GM18505 (cell line): ENCODE measurements at regions not wholly inside any gene's neighbourhood (a gene's known extent, or its start where the extent isn't known, plus 50 kb on each side); places are given as distances from the start of the nearest gene placed in this dataset.

ENCODE experiments used
- ATAC-seq: cut with Tn5 transposase; IDR thresholded peaks from one replicate; pipeline ENCODE4 v1.9.1; 2021; ENCODE audit not compliant: unreplicated experiment
- POLR2A ChIP-seq: IDR thresholded peaks from 4 replicates; pipeline ENCODE4 v1.6.1; 2011; ENCODE audit warnings: borderline replicate concordance; ENCODE audit not compliant: insufficient read depth, insufficient read length; ENCODE audit errors: extremely low read depth

DNA sequence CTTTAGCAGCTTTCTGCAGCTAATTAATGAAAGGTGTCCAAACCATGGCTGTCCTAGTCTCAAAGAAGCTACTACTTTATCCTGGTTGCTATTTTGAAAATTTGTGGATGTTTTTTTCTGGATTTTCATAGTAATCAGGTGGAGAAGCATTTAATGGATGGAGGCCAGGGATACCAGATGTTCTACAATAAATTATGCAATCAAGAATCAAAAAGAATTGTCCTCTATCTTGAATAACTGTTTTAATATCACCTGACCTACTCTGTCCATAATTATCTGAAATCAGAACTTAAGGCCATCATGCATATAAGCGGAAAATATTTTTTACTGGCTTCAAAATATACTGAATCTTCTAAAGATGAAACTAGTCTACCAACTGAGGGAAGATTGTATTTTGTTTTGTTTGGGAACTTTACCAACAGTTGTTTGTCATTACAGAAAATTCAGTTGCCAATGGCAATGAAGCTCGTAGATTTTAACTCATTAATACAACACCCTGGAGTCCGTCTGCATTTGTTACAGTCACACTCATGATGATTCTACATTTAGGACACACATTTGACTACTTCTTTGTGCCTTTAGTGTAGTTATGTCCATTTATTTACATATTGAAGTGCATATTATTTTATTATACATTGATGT, 762.3 kb upstream of the GRM7 start:
- no peak for TF ChIP-seq POLR2A
- no peak for ATAC-seq

DNA sequence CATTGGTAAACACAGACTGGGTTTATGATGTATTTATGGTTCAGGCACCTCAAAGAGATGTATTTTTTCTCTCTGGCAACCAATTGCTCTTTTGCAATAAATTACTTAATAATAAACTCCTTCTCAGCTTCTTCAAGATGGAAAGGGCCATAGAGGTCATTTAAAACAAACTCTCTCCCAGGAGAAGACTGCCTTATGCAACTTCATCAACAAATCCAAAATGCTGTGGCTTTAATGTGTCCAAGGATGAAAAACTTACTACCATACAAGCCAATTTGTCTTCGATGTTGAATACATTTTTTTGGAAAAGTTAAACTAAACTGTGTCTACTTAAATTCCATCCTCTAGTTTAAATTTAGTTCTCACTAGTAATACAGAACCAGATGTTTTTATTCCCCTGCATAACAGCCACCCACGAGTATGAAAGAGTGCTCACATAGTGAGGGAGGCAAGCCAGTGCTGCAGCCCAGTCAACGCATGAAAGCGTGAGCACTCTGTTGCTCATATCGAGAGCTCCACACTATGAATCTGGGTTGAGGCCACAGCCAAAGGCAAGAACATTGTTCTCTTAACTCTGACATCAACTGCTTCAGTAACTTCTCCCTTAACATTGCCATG, 761.3 kb upstream of the GRM7 start:
- ATAC-seq, result no peak
- TF ChIP-seq POLR2A, result no peak

DNA sequence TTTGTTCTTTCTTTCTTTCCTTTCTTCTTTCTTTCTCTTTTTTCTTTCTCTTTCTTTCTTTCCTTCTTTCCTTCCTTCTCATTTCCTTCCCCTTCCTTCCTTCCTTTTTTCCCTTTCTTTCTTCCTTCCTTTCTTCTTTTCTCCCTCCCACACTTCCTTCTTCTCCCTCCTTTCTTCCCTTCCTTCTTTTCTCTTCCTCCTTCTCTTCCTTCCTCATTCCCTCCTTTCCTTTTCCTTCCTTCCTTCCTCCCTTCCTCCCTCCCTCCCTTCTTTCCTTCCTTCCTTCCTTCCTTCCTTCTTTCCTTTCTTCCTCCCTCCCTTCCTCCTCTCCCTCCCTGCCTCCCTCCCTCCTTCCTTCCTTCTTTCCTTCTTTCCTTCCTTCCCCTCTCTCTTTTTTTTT, 755.7 kb upstream of the GRM7 start:
- TF ChIP-seq POLR2A, result no peak
- ATAC-seq, result no peak

DNA sequence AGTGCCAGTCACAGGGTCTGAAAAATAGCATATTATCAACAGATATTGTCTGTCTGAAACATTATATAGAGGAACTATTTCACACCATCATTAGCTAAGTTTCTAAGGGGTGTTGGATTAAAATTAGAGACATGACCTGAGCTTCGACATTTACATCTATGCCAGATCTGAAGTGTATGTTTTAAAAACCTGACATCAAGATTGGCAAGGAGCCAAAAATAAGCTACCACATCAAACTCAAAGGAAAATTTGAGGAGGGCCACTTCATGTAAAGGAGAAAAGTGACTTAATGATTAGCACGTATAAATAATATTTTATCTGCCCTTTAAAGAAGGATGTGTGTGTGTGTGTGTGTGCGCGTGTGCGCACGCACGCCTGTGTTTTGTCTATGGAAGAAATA, 752.0 kb upstream of the GRM7 start:
- TF ChIP-seq POLR2A, result no peak
- no peak for ATAC-seq

DNA sequence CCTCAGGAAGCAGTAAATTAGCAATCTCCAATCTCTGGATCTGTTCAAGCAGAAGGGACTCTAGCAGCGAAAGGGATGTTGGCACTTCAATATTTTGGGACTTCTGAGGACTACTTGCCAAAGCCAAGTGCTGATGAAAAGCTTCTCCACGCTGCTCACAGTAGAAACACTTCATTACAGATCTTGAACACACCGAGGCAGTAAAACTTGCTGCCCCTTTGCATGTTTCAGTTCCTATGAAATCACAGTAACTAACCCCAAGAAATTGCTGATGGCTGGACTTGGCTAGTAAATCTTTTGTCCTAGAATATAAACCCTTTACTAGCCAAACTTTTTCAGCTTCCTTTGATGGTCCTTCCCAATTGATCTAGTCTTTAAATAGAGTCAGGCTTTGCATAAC, 750.5 kb upstream of the GRM7 start:
- ATAC-seq, result no peak
- no peak for TF ChIP-seq POLR2A

DNA sequence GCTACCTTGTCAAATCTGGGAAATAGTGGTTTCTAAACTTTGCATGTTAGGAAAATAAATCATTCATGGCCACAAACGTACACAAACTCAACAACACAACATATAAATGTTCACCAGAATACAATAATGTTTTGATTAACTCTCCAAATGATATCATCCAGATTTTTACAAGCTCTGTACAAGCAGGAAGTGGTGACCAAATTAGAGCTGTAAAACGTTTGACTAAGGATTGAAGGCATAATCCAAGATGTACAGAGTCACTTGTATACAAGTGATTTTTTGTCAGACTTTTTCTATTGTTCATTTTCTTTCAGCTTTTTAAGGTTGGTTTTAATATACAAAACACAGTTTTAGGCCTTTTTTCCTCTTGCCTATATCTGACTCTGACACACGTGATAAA, 748.4 kb upstream of the GRM7 start:
- no peak for TF ChIP-seq POLR2A
- ATAC-seq, result no peak

DNA sequence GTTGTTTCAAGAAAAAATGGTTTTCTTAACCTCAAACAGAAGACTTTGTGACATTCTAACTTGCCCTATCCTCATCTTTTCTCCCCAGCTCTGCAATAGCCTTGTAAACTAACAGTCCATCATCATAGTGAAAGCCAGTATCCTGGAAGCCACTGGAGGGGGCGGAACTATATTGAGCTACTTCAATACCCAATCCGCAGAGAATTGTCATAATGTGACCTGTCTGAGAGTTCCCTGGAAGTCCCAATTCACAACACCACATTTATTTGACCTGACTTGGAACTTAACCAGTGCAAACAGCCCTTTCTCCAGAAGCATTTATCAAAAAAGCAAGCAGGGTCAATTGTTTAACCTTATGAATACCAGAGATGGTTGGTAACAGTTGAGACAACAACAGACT, 747.6 kb upstream of the GRM7 start:
- no peak for TF ChIP-seq POLR2A

DNA sequence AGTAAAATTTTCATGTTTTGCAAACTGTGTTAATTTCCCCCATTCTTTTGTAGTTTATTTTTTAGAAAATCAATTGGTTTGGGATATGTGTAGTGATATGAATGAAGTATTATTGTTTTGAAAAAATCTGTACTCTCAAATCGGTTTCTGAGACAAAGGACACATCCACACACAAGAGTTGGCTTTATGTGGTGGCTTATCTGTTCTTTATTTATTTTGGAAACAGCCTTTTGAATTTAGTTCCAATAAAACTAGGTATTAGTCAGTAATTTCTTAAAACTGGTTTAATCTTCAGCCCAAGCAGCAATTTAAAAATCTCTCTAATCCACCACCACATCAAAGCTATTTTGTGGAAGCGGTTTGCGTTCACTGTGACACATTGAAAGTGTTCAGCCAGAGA, 741.5 kb upstream of the GRM7 start:
- no peak for ATAC-seq
- TF ChIP-seq POLR2A, result no peak

More for the DNA sequence above, 747.6 kb upstream of the GRM7 start:
- no peak for ATAC-seq

DNA sequence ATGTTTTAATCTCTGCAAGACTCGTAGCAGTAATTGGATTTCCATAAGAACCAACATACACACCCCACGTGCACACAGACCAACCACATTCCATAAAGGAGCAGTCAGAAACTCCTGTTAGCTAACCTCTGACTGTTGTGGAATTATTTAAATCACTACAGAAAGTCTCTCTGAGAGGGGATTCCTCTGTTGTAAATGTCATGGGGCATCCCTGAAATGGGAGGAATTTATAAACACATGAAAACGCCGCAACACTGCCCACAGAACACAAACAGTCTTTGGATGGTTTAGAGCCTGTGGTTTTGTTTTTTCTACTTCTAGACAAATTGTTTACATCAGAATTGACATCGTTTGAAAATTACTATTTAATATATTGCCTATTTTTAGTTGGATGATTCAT, 740.1 kb upstream of the GRM7 start:
- no peak for TF ChIP-seq POLR2A
- ATAC-seq, result no peak

DNA sequence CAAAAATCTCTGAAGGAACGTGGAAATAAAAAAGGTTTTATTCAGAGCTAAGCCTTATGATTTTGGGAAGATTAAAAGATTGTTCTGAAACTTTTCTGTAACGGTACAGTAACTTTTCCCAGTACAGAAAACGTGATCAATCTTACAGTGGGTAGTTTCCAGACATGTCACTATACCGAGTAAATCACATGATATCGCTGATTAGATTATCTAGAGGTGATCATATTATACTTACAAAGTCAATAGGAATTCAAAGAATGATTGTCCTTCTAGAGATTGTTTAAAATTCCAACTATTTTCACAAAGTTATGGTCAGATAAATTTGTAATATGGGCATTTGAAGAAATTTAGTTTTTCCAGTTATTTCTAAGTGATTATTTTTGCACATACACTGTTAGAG, 736.0 kb upstream of the GRM7 start:
- no peak for TF ChIP-seq POLR2A
- ATAC-seq, result no peak

DNA sequence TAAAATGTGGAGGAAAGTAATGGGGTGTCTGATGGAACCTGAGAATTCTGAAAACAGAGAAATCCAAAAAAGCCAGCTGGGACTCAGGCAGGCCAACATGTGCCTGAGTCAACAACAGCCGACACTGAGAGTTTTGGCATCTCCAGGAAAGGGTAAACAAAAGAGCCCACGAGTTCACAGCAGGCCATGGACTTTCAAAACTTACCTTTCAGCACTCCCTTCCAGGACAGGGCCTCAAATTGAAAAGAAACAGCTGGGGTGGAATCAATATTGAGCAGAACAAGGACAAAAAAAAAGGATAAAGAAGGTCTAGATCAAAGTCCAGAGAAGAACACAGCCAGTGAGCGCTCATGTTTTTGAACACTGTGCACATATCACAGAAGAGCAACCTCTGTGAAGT, 735.4 kb upstream of the GRM7 start:
- ATAC-seq, result no peak
- TF ChIP-seq POLR2A, result no peak

DNA sequence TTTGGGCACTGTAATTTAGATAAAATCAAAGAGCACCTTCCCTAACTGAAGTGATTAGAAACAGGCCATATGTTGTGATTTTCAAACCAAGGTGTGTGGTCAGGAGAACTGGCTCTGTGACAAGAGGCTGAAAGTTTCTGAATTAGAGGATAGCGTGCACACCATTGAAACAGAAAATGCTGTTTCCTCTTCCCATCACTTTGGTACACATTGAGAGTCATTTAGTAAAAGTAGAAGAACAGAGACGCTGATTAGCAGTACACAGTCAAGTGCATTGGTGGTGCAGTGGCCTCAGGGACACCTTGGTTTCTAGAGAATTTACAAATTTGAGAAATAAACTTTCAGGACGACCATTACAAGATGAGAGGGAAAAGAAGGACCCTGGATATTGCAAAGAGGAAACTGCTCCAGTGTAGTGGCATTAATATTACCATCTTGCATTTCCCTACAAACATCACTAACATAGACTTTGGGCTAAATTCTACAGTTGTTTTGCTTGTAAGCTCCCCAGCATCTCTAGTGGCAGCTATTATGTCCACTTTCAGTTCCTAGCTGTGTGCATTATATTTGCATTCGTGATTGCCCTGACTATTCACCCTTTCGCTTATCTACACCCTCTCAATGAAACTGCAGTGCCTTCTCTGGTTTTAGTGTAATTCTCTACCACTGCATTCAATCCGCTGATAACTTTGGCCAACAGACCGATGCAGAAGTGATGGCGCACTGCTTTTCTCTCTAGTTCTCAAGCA, 728.1 kb upstream of the GRM7 start:
- ATAC-seq, result no peak
- no peak for TF ChIP-seq POLR2A

DNA sequence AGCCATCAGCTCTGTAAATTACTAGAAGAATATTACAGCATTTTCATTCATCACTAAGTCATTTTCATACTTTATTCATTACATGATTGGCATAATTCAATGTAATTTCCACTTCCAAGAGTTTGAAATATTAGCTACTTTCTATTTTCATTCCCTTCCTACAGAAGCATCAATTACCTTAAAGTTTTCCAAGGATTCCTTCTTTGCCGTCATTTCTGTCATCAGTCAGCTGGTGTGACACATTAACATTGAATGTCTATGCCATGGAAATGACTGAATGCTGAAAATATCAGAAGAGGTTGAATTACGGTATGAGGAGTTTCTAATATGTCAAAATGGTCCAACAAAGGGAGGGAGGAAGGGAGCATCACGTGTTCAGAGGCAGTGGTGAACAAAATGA, 718.2 kb upstream of the GRM7 start:
- TF ChIP-seq POLR2A, result no peak
- no peak for ATAC-seq

DNA sequence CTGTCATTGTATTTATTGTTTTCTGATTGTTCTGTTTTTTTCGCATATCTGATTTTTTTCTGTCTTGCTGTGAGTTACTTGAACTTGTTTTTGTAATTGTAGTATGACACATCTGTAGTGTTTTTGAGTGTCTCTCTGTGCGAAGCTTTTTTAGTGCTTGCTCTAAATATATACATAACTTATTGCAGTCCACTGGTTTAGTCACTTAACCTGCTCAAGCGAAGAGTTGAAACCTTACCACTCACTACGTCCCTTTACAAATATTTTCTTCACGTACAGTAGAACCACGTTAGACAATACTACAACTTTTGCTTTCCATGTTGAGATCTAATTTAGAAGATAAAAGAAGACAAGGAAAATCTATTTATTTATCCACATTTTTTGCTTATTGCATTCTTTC, 713.0 kb upstream of the GRM7 start:
- no peak for ATAC-seq

DNA sequence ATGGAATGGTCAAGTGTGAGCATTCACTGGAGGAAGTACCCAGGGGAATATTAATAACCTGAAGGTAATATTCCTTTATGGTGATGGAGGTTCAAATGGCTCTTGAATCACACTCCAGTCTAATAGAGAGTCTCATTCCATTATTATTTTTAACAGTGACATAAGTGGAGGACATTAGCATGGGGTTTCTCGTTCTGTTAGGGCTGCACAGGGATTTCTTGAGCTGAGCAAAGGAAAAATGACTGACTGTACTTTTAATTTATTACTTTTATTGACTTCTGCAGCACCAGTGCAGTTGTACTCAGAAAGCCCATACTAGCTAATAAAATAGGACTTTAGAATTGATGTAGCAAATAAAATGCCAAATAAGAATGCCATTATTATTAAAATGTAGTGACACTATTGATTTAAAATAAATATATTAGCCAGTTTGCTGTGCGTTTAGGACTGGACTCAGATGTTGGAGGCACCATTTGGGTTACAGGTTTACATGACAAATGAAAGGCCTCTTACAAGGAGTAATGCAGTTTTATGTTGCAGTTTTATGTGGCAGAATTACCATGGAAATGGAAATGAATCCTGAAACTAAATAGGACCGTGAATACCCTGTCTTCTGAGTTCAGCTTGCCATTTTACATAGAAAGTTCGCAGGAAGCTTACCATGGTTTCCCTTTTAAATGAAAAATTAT, 705.1 kb upstream of the GRM7 start:
- TF ChIP-seq POLR2A, result no peak
- no peak for ATAC-seq

More for the DNA sequence above, 713.0 kb upstream of the GRM7 start:
- no peak for TF ChIP-seq POLR2A

DNA sequence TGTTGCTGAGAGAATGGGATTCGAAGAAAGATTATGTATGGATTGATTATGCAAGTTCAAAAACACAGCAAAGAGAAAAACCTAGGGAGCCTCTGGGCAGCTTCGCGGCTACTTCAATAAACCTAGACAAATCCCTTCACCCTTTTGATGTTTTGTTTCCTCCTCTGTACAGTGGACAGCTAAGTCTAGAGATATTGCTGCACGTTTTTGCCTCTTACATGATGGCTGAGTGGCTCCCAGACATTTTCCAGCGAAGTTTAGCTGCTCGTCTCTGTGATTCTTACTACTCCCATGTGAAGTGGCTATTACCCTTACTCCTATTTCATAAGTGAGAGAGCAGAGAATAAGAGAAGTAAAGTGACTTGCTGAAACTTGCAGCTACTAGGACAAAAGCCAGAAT, 695.0 kb upstream of the GRM7 start:
- no peak for TF ChIP-seq POLR2A
- no peak for ATAC-seq
